OCI-LY1 (cell line): ENCODE measurements at regions not wholly inside any gene's neighbourhood (a gene's known extent, or its start where the extent isn't known, plus 50 kb on each side); places are given as distances from the start of the nearest gene placed in this dataset.

Source experiments
- H2AFZ ChIP-seq: fragments of 200-600 bp; sonication (generic), shearing (Covaris generic); 2 replicates; pipeline ENCODE4 v1.6.0; 2014; ENCODE audit warnings: antibody characterized with exemption, mild to moderate bottlenecking, low read length
- H3F3A ChIP-seq: fragments of 200-600 bp; sonication (generic), shearing (Covaris generic); 2 replicates; pipeline ENCODE4 v1.6.0; 2014; ENCODE audit warnings: mild to moderate bottlenecking, antibody characterized with exemption, low read length, moderate library complexity; ENCODE audit not compliant: insufficient read depth
- H3K27ac ChIP-seq: fragments of 200-600 bp; sonication (generic); 2 replicates; pipeline ENCODE4 v1.5.1; 2014; ENCODE audit warnings: low read length, mixed run types, mild to moderate bottlenecking, low read depth; ENCODE audit not compliant: poor library complexity, severe bottlenecking
- H3K27me3 ChIP-seq: fragments of 200-600 bp; sonication (generic); 2 replicates; pipeline ENCODE4 v1.6.0; 2014; ENCODE audit warnings: antibody characterized with exemption, mild to moderate bottlenecking, low read length, moderate library complexity; ENCODE audit not compliant: insufficient read depth
- H3K36me3 ChIP-seq: fragments of 200-600 bp; sonication (generic); 2 replicates; pipeline ENCODE4 v1.6.1; 2014; ENCODE audit warnings: mild to moderate bottlenecking, antibody characterized with exemption, low read length, moderate library complexity, mixed read lengths; ENCODE audit not compliant: insufficient read depth
- H3K4me1 ChIP-seq: fragments of 200-600 bp; sonication (generic); 2 replicates; pipeline ENCODE4 v1.5.1; 2014; ENCODE audit warnings: mild to moderate bottlenecking, low read length, moderate library complexity; ENCODE audit not compliant: insufficient read depth, severe bottlenecking
- H3K4me2 ChIP-seq: fragments of 200-600 bp; sonication (generic), shearing (Covaris generic); 2 replicates; pipeline ENCODE4 v1.6.1; 2014; ENCODE audit warnings: low read length
- H3K4me3 ChIP-seq: fragments of 200-600 bp; sonication (generic); 2 replicates; pipeline ENCODE4 v1.5.1; 2014; ENCODE audit warnings: low read length, low read depth, mild to moderate bottlenecking, mixed read lengths; ENCODE audit not compliant: poor library complexity, severe bottlenecking
- H3K79me2 ChIP-seq: fragments of 200-600 bp; shearing (Covaris generic); 2 replicates; pipeline ENCODE4 v1.6.1; 2016; ENCODE audit warnings: mixed run types, low read length, mixed read lengths; ENCODE audit not compliant: insufficient read depth
- H3K9ac ChIP-seq: fragments of 200-600 bp; sonication (generic), shearing (Covaris generic); 2 replicates; pipeline ENCODE4 v1.6.1; 2014; ENCODE audit warnings: mild to moderate bottlenecking, low read length, mixed read lengths
- H3K9me2 ChIP-seq: fragments of 200-600 bp; sonication (generic), shearing (Covaris generic); 2 replicates; pipeline ENCODE4 v1.6.1; 2014; ENCODE audit warnings: low read depth, mild to moderate bottlenecking, low read length, mixed read lengths
- H3K9me3 ChIP-seq: fragments of 200-600 bp; shearing (Covaris generic); 2 replicates; pipeline ENCODE4 v1.6.1; 2014; ENCODE audit warnings: low read length, mixed read lengths
- H4K20me1 ChIP-seq: fragments of 200-600 bp; sonication (generic), shearing (Covaris generic); 2 replicates; pipeline ENCODE4 v1.6.0; 2016; ENCODE audit warnings: mild to moderate bottlenecking, low read length; ENCODE audit not compliant: insufficient read depth
- EZH2 ChIP-seq: fragments of 200-600 bp; sonication (generic), shearing (Covaris generic); IDR thresholded peaks from 2 replicates; pipeline ENCODE4 v1.8.0; 2017; ENCODE audit warnings: borderline replicate concordance, mixed run types, mild to moderate bottlenecking, antibody characterized with exemption, low read length, moderate library complexity, mixed read lengths
- TF ChIP-seq, protein P1 (sequence below): fragments of 200-600 bp; sonication (generic), shearing (Covaris generic); IDR thresholded peaks from 2 replicates; pipeline ENCODE4 v1.5.1; 2017; ENCODE audit warnings: mild to moderate bottlenecking, antibody characterized with exemption, low read length, moderate library complexity, mixed read lengths

DNA sequence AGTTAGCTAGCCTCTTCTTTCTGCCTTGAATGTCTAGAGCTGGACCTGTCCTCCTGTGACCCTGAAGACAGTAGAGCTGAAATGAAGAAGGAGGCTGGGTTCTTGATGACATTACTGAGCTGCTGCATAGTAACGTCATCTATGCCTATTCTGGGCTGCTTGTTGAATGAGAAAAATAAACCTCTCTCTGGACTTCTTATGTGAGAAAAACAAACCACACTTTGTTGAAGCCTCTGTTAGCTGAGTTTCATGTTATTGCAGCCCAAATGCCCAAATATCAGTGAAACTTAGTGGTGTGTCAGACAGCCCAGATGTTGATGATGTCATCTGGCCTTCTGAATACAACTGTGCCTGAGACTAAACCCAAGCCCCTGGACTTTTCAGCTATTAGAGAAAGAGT, 67.0 kb upstream of the MAX start:
- Histone ChIP-seq H4K20me1 (no peaks in the 10 kb centered on the region), H3K9ac (no peak overlapping the region; the same call in 1 of the 2 replicates), H3K9me3 (no peaks in the 10 kb centered on the region), H3K4me2 (peak overlapping the region; percentile 53), H2AFZ (peak overlapping the region; percentile 5; the same call in 1 of the 2 replicates), H3K79me2 (no peaks in the 10 kb centered on the region), H3F3A (peaks cover 16% of the 10 kb centered on the region), H3K27ac (peak overlapping the region; percentile 87), H3K4me3 (peak overlapping the region; percentile 15), H3K4me1 (peaks cover 68% of the 10 kb centered on the region), H3K9me2 (no peaks in the 10 kb centered on the region), H3K27me3 (no peaks in the 10 kb centered on the region), H3K36me3 (no peaks in the 10 kb centered on the region)
- no peak for TF ChIP-seq EZH2
- TF ChIP-seq, protein P1, sequence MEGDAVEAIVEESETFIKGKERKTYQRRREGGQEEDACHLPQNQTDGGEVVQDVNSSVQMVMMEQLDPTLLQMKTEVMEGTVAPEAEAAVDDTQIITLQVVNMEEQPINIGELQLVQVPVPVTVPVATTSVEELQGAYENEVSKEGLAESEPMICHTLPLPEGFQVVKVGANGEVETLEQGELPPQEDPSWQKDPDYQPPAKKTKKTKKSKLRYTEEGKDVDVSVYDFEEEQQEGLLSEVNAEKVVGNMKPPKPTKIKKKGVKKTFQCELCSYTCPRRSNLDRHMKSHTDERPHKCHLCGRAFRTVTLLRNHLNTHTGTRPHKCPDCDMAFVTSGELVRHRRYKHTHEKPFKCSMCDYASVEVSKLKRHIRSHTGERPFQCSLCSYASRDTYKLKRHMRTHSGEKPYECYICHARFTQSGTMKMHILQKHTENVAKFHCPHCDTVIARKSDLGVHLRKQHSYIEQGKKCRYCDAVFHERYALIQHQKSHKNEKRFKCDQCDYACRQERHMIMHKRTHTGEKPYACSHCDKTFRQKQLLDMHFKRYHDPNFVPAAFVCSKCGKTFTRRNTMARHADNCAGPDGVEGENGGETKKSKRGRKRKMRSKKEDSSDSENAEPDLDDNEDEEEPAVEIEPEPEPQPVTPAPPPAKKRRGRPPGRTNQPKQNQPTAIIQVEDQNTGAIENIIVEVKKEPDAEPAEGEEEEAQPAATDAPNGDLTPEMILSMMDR, result no peak

DNA sequence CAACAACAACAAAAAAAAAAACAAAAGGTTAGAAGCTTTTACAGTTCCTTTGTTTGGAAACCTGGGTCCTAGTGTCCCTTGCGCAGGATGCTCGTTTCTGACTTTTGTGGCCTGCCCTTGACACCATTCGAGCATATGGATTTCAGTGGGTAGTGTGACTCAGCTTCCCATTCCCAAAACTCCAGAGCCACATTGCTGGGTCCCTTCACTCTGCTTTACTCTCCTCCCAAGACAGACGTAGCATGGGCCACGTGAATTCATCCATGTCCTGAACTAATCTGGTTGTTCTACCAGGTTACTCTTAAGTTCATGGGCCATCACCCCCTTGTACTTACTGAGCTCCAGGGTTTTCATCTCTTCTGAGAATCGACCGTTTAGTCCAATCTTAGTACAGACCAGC, 68.0 kb upstream of the MAX start:
- Histone ChIP-seq H3K9me2 (no peaks in the 10 kb centered on the region), H3K9me3 (no peaks in the 10 kb centered on the region), H3K9ac (peak overlapping the region; percentile 53), H3K27me3 (no peaks in the 10 kb centered on the region), H3K27ac (peak overlapping the region; percentile 87), H4K20me1 (no peaks in the 10 kb centered on the region), H3F3A (peaks cover 16% of the 10 kb centered on the region), H3K4me3 (peak overlapping the region; percentile 47), H2AFZ (peak overlapping the region; percentile 91; the same call in 1 of the 2 replicates), H3K4me2 (peak overlapping the region; percentile 79), H3K79me2 (no peaks in the 10 kb centered on the region), H3K4me1 (peaks cover 68% of the 10 kb centered on the region), H3K36me3 (no peaks in the 10 kb centered on the region)
- no peak for TF ChIP-seq EZH2
- TF ChIP-seq, protein P1, result no peak

DNA sequence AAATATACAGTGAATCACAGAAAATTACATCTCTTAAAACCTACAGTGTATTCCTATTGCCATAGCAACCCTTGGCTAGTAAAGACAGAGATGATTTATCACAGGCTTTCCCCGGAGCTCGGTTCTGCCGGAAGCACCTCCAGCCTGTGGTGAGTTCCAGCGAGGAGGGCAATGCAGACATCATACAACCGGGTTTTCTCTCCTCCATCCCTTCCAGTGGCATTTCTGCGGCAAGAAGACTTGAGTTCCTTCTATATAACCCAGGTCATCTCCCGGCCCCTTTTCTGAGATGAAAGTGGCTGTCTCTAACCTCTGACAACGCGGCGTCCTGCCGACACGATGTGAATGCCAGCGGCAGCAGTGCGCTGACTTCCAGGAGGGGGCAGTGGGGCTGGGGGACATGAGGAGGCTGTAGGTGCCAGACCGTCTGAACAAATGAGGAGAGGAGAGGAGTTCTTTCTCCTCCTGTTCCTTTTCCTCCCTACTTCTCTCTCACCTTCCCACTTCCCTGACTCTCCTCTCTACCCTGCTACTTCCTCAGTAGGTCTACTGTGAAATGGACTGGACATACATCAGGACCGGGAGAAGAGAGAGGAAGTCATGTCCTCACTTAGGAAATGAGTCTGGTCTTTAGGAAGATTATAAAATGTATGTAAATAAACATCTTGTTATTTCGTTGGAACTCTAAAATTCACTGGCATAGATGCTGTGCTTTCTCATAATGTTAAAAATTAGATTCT, 68.6 kb upstream of the MAX start:
- Histone ChIP-seq H3K9me3 (no peaks in the 10 kb centered on the region), H3K27ac (peak overlapping the region; percentile 87), H3F3A (peaks cover 16% of the 10 kb centered on the region), H2AFZ (peak overlapping the region; percentile 91), H3K4me2 (peak overlapping the region; percentile 79), H3K79me2 (no peaks in the 10 kb centered on the region), H3K4me3 (peak overlapping the region; percentile 47), H4K20me1 (no peaks in the 10 kb centered on the region), H3K9ac (peak overlapping the region; percentile 53), H3K27me3 (no peaks in the 10 kb centered on the region), H3K4me1 (peaks cover 65% of the 10 kb centered on the region), H3K36me3 (no peaks in the 10 kb centered on the region), H3K9me2 (no peaks in the 10 kb centered on the region)
- no peak for TF ChIP-seq EZH2
- TF ChIP-seq, protein P1, result peak; percentile 50
